Central memory CD4-positive, alpha-beta T cell (primary cell): ENCODE measurements at regions not wholly inside any gene's neighbourhood (a gene's known extent, or its start where the extent isn't known, plus 50 kb on each side); places are given as distances from the start of the nearest gene placed in this dataset.
"Not testable (repeated sequence)": the region's sequence is repeated elsewhere in the genome, so short reads cannot be mapped to it uniquely, and the experiment has no call there.

Experiments used
- DNase-seq: peaks from one replicate; pipeline ENCODE4 v3.0.0; 2022

GRCh38 chr13:99695857-99696256, 194.6 kb downstream of the TM9SF2 start:
- no peak for DNase-seq

GRCh38 chr13:99693852-99694611, 192.8 kb downstream of the TM9SF2 start:
- no peak for DNase-seq

GRCh38 chr13:99693351-99693750, 192.1 kb downstream of the TM9SF2 start:
- DNase-seq, result no peak

DNA sequence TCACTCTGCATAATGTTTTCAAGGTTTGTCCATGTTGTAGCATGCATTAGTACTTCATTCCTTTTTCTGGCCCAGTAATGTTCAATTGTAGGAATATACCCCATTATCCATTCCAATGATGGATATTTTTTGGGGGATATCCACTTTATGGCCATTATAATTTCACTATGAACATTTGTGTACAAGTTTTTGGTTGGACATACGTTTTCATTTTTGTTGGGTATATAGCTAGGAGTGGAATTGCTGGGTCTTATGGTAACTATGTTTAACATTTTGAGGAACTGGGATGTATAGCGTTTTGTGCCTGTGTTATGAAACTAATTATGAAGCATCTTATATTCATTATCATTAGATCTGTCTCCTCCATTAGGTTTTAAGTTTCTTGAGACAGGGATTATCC, 191.6 kb downstream of the TM9SF2 start:
- no peak for DNase-seq

GRCh38 chr13:99691552-99691951, 190.3 kb downstream of the TM9SF2 start:
- no peak for DNase-seq

GRCh38 chr13:99690426-99691174, 189.3 kb downstream of the TM9SF2 start:
- DNase-seq, result no peak

DNA sequence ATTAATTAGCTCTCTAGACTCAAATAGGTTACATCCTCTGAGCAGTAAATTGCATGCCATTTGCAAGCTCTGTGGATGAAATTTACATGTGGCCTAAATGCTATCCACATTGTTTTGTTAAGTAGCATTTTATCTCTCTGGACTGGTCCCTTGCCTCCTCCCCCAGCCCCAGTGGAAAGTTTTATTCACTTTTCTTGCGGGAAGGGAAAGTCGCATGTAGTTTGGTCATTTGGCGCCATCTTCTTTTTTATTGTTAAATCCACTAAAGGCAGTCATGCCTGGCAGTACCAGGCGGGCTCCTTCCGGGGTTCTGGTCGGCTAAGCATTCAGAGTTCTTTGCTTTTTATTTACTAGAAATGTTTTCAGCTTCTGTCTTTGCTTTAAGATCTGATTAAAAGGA, 188.7 kb downstream of the TM9SF2 start:
- DNase-seq, result no peak

GRCh38 chr13:99688776-99689175, 187.5 kb downstream of the TM9SF2 start:
- DNase-seq, result no peak

DNA sequence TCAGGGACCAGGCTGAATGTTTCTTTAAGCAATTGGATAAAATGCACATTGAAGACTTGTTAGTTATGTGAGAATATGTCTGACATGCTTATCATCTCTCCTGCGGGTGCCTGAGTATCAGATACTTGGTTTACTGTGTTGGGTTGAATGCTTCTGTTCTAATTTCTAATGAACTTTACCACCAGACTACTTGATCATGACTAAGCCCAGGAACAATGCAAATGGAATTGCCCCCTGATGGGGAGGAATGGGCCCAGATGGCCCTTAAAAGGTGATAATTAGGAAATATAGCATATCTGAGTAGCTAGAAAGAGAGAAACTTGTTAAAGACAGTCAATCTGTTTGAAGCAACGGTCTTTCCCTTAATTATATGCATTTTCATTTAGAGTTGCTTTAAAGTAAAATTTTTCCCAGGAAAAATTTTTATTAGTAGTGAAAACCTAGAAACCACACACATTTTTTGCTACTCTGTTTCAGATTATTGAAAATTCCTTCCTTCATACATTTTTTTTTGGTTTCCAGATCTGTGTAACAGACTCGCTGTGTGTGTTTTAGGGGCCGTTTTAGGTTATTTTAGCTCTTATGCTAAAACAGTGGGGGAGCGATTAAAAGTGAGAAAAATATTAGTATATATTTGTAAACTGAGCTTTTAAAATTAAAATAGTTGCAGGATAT, 186.6 kb downstream of the TM9SF2 start:
- no peak for DNase-seq

DNA sequence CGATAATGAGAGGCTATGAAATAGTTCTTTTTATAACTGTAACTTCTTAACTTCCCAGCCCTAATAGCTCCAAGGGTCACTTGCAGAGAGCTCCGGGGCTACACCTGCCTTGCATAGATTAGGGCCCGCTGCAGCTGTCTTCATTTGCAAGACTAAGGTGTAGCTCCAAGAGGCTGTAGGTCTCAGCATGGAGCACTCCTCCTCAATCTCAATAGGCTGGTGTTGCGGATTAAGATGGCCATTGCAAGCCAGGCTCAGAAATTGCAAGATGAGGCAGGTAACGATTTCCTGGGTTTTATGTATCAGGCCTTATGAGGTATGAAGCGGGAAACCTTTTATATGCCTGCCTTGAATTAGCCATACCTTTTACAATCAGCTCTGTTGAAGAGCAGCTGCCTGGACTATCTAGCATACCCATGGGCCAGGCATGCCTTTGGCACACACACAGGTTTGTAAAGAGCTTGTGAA, 185.7 kb downstream of the TM9SF2 start:
- DNase-seq, result no peak

GRCh38 chr13:99686157-99686572, 184.9 kb downstream of the TM9SF2 start:
- DNase-seq, result no peak

GRCh38 chr13:99681695-99682094, 180.4 kb downstream of the TM9SF2 start:
- no peak for DNase-seq

DNA sequence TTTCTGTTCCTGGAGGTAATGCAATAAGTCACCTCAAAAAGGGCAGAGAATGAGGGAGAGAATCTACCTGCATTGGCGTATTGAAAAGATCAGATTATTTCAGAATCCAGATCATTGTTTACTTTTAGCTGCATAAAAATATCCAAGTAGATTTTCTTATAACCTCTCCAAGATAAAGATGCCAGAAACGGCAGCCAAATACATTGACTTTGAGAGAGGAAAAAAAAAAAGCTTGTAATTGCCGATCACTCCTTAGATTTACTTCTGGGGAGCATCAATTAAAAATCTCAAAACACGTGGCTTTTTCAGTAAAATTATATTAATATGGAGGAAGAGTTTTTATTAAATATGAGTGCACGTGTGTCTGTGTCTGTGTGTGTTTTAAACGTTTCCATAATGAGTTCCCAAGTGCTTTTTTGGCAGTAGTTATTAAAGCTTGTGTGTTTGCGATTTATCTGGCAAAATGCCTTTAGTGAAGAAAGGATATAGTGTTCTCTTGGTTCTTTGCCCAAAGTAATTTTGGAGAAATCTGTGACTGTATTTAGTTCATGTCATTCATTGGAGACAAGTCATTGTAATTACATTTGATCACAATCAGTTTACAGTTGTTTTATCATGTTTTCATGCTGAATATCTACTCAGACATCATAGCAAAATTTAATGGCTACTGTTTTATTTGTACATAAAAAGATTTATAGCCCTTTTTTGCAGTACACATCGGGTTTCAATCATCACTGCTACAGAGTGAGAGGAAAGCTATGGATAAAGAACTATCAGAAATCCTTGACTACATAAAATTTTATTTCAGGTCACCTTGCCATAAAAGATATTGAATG, 176.1 kb downstream of the TM9SF2 start:
- DNase-seq, result no peak

- DNase-seq, result no peak
Observed at GRCh38 chr13:99671746-99672145, 170.5 kb downstream of the TM9SF2 start.

GRCh38 chr13:99669096-99669495, 167.8 kb downstream of the TM9SF2 start:
- DNase-seq, result not testable (repeated sequence)

DNA sequence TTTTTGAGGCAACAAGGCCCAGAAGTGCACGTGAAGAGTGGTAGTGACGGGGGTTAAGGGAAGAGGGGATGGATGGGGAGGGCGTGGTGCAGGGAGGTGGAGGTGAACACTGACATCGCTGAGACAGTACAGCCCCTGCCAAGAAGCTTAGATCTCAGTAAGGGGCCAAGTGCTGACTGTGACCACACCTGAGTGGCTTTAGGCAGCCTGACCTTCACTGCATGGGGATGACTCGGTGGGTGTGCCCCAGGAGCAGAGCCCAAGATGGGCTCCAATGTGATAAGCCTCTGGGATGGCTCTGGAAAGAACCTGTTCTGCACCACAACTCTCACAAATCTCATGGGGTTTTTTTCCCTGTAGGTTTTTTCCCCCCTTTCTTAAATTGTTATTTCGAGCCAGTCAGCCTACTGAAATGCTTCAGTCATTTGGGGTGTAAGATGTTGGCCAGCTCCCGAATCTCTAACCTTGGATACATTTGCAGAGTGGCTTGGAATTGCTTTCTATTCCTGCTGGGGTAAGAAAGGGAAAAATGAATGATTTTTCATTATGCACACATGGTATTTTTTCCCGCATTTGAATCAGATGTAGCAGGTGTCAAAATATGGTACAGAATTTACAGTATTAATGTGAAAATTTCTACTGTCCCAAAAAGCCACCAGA, 165.0 kb downstream of the TM9SF2 start:
- no peak for DNase-seq

DNA sequence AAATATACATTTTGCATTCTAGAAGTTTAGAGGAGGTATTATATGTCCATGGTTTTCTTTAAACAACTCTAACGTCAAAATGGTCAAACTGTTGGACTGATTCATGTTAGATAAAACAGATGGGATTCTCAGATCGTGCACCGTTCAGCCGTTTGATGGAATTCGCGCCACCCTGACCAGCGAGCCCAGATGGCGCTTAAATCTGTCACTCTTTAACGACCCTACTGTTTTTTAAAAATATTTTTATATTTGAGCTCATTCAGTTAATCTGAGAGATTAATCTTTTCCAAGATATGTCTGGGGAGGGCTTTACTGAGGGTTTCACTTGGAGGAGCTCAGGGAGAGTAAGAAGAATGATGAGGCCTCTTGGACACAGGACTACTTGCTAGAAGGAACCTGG, 164.4 kb downstream of the TM9SF2 start:
- no peak for DNase-seq

DNA sequence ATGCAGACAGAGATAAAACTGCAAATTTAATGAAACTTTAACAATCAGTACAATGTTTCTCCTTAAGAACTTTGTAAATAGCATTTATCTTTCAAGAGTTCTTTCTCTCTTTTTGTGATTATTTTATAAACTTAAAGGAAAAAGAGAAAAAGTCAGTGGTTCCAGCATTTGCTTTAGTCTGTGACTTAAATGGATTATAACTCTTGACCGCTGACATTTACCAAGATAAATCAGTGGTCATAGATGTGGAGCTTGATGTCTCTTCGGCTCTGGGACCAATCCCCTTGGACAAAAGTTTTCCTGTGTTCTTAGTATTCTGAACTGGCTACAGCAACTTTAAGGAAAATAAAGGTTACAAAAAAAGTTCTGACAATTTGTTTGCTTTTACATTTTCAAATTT, 162.6 kb downstream of the TM9SF2 start:
- no peak for DNase-seq

DNA sequence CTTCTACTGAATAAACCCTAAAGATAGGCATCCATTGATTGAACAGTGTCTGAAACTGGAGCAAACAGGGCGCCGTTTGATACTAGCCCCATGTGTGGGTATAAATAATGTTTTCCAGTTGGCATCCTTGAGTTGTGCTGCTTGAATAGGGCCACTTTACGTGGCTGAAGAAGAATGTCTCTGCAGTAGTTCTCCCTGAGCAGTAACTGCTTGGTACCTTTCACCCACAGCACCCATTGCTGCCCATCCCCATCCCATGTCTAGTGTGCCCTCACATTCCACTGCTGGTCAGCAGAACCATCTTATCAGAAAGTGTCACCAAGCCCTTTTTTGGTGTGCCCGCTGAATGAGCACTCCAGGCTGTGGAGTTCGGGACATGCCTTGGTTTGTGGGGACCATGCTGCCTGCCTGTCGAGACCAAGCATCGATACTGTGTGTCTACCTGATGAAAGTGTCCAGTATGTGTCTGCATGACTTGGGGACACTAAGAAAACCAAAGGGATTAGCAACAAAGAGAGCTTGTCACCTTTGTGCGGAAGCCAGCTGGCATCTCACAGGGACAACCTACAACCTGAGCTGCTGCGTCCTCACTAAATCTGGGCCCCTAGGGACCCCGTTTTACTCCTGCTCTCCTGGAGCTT, 162.0 kb downstream of the TM9SF2 start:
- no peak for DNase-seq

DNA sequence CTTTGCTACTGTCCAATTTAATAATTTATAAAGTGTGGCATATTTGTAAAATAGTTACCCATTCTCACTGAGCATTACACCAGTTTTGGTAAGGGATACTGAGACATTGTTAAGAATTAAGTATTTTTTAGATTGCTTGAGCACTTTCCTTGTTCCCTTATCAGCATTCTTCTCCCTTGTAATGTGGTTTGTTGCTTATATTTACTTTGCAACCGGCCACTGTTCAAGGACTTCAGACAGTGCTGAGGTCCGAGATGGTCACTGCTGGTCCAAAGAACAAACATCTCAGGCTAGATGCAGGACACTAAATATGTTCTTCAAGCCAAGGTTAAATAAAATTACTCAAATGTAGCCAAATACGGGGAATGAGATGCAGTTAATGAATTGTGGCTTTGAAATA, 161.4 kb downstream of the TM9SF2 start:
- no peak for DNase-seq

DNA sequence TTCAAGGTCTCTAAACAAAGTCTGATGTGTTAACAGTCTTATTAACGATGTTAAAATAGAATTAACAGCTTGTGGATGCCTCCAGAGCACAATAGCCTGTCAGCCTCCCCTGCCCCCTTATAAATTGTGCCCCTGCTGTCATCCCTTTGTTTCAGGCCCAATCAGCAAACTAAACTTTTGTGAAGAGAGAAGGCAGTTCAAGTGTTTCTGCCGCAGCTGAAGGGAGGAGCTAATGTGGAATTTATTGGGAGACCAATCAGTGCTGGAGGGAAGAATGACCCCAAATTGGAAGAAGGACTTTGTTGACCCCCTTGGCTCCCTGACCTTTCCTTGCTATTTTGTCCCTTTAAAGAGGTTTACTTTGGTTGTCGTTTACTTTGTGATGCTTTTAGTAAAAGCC, 160.5 kb downstream of the TM9SF2 start:
- DNase-seq, result no peak
